ENCODE measurements at regions not wholly inside any gene's neighbourhood (a gene's known extent, or its start where the extent isn't known, plus 50 kb on each side); places are given as distances from the start of the nearest gene placed in this dataset.

- no peak for TF ChIP-seq CTCF (IDR thresholded peaks at IDR 0.05; ENCODE audit: insufficient read depth, low read depth, low read length)
- TF ChIP-seq EZH2 (IDR thresholded peaks at IDR 0.05; ENCODE audit: insufficient read depth, low read length) = no peak
Measured at GRCh38 chr11:134637091-134638015, 225.3 kb upstream of the B3GAT1 start.

Measured in astrocyte (in vitro differentiated cells and primary cell).